T1000 (cell line): ENCODE measurements at regions not wholly inside any gene's neighbourhood (a gene's known extent, or its start where the extent isn't known, plus 50 kb on each side); places are given as distances from the start of the nearest gene placed in this dataset.

Source experiments
- DNase-seq: peaks from one replicate; lab custom pipeline; 2025; ENCODE audit warnings: mixed read lengths; lab: John Stamatoyannopoulos, UW

DNA sequence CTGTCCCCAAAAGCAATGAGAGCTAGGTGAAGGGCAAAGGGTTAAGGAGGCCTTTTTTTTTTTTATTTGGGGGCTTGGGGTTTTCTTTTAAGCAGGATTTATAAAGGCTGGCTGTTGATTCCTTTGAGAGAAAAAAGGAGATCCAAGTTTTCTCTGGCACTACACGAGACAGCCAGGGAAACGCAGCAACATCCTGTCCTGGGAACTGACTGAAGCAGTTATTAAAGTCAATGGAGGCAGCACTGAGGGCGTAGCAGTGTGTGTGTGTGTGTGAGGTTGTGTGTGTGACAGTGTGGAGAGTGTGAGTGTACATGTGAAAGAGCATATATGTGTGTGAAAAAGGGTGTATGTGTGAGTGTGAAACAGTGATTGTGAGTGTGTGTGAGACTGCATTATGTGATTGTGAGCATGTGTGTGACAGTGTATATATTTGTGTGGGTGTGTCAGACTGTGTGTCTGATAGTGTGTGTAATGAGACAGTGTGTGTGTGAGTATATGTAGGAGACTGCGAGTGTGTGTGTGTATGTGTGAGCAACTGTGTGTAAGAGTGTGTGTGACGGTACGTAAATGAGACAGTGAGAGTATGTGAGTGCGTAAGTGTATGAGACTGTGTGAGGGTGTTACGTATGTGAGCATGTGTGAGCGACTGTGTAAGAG lies 65.9 kb upstream of the TIAM1 start:
- no peak for DNase-seq

DNA sequence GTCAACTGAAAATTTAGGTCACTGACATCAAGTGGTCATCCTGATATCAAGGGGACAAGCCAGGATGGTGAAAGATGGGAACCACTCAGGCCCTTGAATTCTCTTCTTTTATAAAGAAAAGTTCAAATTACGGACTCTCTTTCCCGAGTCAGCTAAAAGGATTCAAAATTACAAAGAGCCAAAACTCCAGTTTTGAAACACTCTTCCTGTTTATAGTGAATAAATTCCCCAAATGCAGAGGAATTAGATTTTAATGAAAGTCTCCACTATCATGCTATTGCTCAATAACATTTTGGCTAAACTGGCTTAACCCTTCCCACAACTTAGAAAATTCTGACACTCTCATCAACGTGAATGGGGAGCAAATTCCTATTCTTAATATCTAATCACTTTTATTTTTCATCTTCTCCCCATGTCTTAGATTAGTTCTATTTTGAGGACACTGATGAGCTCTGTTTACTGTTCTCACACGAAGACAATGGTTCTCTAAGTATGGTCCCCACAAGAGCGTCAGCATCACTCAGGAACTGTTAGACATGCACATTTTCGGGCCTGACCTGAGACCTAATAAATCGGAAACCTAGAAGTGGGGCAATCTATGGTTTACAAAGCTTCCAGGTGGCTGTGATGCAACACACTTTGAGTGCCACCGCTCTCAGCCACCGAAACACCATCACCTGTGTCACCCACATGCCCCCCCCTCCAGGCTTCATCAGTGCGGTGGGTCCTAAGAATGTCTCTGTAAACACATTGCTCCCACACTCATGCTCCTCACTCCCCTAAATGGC lies 64.4 kb upstream of the TIAM1 start:
- DNase-seq, result no peak

DNA sequence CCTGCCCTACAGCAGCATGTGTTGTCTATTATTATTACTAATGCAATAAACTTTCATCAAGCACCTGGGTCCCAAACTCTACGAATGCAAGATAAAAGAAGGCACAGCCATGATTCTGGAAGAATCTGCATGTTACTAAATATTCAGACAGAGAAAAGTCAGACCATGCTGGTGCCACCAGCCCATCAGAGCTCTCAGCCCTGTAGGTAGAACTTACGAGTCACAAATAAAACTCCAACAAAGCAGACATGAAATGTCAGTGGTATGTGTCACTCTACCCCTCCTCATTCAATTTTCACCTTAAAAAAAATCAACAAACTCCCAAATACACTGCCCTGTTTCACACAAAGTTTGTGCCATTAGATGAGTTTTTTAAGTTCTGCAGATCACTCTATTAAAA lies 62.4 kb upstream of the TIAM1 start:
- DNase-seq, result no peak

DNA sequence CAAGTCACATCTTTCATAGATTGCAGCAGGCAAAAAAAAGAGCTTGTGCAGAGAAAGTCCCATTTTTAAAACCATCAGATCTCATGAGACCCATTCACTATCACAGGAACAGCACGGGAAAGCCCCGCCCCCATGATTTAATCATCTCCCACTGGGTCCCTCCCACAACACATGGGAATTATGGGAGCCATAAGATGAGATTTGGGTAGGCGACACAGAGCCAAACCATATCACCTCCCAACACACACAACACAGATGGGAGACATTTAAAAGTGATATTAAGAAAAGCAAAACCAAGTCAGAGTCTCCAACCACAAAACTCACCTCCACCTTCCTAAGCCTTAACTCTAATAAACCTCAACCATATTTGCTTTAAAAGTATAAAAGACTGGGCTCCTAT lies 61.5 kb upstream of the TIAM1 start:
- no peak for DNase-seq

DNA sequence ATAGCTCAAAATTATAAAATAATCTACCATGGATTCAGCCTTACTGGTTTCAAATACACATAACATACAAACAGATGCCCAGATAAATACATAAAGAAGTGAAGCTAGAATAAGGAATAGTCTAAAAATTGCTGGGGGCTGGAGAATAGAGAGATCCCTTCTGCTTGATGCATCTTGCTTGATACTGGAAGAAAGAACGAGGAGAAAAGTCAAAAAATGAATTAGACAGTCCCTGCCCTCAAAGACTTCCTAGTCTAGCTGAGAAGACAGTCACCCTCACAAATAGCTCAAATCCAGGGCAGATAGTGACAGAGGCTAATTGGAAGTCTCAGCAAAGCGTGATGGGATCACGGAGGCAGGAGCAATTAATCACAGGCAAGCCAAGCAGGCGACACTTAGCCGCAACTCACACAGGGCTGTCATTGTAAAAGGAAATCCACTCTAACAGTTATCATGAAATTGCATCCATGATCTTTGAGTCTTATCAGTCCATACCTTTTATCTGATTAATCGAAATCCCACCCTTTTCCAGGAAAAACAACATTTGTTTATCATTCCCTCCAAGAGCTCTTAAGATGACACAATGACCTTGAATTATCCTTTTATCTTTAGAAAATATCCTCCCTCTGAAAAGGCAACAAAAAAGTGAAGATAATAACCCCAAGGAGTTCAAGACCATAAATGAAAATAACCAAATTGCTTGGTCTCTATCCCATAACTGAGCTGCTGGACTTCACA lies 59.7 kb upstream of the TIAM1 start:
- no peak for DNase-seq

DNA sequence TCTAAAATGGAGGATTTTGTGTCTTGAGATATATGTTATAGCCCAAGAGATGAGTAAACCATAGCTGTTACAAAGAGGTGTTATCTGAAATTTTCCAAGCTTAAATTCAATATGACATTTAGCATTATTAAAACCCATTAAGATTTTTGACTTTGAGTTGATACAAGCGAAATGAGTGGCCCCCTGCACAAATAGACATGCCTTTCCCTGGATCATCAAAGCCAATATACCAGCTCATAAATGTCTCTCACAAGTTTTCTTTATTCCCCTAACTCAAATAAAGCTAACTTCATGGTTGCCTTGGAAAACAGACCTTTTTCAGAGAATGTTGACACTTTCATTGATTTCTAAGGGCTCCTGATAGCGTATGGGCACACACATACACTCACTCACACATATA lies 55.5 kb upstream of the TIAM1 start:
- no peak for DNase-seq

DNA sequence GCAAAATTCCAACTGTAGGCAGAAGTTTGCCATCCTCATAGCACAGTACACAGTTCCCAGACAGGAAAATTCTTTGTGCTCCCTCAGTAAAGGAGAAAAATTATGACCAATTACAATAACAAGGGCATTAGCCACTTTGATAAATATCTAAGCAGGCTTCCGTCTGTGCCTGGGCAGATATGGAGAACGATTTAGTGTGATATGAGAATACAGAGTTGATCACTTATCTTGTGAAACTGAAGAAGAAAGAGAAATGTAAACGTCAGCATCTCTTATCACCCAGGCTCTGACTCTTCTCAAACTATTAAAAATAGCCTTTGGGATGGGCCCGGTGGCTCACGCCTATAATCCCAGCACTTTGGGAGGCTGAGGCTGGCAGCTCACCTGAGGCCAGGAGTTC lies 54.5 kb upstream of the TIAM1 start:
- no peak for DNase-seq

DNA sequence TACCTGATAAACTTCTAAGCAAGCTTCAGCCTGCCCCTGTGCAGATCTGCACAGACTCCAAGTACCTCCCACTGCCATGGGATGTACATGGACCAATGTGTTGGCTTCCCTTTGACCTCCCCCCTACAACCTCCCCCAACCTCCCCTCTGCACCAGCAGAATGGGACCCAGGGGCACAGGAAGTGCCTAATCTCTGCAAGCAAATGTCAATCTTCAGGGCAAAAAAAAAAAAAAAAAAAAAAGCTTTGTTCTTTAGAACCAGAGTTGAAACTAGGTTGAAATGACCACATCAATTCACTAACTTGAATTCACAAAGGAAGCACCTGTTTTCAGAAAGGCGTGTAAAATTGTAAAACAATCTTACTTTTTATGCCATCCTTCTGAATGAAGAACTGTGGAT lies 53.9 kb upstream of the TIAM1 start:
- no peak for DNase-seq

DNA sequence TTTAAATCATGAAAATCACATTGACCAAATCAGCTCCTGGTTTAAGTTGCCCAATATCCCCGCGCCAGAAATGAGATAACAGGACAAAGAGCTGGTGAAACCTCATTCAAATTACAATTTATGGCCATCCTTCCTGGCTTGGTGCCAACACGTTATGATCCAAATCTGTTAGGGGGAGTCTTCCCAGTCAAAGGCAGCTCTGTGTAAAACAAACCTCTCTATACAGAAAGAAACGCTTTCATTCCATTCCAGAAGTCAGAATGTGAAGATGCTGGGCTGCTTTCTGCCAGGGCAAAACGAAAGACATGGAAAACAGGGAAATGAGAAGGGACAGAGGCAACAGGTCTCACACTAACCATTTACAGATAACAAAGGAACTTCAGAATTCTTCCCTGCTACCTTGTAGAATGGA lies 53.5 kb upstream of the TIAM1 start:
- DNase-seq, result no peak

DNA sequence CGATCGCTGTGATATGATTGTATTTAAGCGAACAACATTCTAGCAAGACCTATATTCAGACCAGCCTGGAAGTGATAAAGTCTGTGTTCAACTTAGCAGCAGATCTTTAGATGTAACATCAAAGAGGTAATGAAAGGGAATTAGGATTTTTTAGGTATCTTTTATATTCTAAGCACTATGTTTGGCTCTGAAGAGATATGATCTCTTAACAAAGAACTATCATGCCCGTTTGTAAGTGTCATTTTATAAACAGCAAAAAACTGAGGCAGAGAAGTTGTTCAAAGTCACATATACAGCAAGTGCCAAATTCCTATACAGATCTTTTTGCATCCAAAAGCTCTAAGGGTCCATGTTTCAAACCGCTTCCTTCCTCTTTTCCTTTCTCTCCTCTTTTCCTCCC lies 53.0 kb upstream of the TIAM1 start:
- no peak for DNase-seq

DNA sequence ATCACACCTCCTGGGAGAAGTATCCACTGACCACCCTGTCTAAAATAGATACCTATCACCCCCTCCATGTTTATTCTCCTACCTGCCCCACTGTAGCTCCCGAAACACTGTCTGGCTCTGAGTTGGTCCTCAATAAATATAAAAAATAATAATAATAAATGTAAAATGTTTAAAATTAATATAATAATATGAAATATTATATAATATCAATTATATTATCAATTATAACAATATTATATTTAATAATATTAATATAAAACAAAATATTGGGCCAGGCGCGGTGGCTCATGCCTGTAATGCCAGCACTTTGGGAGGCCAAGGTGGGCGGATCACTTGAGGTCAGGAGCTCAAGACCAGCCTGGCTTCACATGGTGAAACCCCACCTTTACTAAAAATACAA lies 52.3 kb upstream of the TIAM1 start:
- no peak for DNase-seq

DNA sequence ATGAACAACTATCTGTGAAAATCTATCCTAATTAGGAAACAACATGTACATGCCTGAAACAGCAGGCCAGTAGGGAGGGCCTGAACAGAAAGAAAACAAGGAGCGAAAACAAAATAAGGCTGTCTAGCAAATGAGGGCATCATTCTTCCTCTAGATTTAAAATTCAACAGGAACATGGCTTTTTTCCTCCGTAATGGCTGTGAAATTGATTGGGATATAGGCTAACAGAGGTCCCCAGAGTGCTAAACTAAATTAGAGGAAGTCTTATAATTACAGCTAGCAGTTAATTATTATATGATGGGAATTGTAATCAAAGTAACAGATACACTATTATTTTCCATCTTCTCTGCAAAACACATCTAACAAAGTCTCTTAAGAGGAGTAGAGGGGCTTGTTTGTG lies 51.7 kb upstream of the TIAM1 start:
- DNase-seq, result no peak

DNA sequence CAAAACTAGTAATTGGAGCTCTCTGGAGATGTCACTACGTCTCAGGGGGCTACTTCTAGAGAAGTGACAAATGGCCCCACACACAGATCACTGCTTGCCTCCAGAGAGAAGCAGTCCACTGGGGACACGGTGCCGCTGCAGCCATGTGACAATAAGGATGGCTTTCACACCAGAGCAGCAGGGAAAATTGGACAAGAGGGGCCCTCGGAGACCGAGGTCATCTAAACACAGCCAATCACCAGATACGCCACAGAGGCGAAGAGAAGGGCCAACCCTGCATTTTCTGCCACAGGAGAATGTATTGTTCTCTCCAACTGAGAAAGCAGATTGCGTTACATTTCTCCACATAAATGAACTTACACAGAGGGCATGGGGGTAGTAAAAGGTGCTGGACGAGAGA lies 51.2 kb upstream of the TIAM1 start:
- no peak for DNase-seq

DNA sequence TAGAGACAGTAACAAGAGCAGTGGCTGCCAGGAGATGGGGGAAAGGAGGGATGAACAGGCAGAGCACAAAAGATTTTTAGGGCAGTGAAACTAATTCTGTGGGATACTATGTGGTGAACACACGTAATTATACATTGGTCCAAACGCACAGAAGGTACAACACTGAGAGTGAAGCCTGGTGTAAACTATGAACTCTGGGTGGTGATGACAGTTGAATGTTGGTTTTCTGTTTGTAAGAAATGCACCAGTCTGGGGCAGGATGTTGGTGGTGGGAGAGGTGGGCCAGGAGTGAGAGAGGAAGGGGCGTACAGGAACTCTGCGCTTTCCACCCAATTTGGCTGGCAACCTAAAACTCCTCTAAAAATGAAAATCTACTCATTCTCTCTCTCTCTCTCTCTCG lies 50.2 kb upstream of the TIAM1 start:
- no peak for DNase-seq
